H1 (cell line): ENCODE measurements at regions not wholly inside any gene's neighbourhood (a gene's known extent, or its start where the extent isn't known, plus 50 kb on each side); places are given as distances from the start of the nearest gene placed in this dataset.

ENCODE experiments used
- CTCF ChIA-PET: fragments of 300-600 bp; sonication (Branson Sonifier 250); formaldehyde crosslinking; loops from one replicate; lab custom pipeline; 2021; ENCODE audit not compliant: partially characterized antibody; lab: Charles Lee
- POLR2A ChIA-PET: fragments of 300-600 bp; sonication (Branson Sonifier 250); formaldehyde crosslinking; loops from one replicate; lab custom pipeline; 2021; ENCODE audit warnings: inconsistent platforms; ENCODE audit not compliant: partially characterized antibody; lab: Charles Lee
- DNase-seq, 2 experiments: peaks; one replicate each; pipeline versions ENCODE4 v3.0.0 to v3.0.0-alpha.2; 2010 to 2022; ENCODE audit warnings: low spot score in 2 of 2, low read depth in 1 of 2, mixed read lengths in 1 of 2
- FAIRE-seq: peaks from 2 replicates; lab custom pipeline; 2011; peaks lifted over from hg19 to GRCh38; lab: Jason Lieb, UNC
- H2AFZ ChIP-seq: 2 replicates; pipeline ENCODE4 v1.8.1; 2012; ENCODE audit warnings: low read length, inconsistent platforms
- H2AK5ac ChIP-seq: 2 replicates; pipeline ENCODE4 v1.6.1; 2013; ENCODE audit warnings: low read depth, low read length
- H2BK120ac ChIP-seq: replicated peaks from 2 replicates; pipeline ENCODE3; 2013; ENCODE audit warnings: low read depth, low read length, inconsistent platforms
- H2BK12ac ChIP-seq: 2 replicates; pipeline ENCODE4 v1.6.1; 2013; ENCODE audit warnings: low read depth, low read length
- H2BK15ac ChIP-seq: 2 replicates; pipeline ENCODE4 v1.6.1; 2013; ENCODE audit warnings: low read length
- H2BK20ac ChIP-seq: 2 replicates; pipeline ENCODE4 v1.6.1; 2013; ENCODE audit warnings: low read length
- H2BK5ac ChIP-seq: 2 replicates; pipeline ENCODE4 v1.6.1; 2013; ENCODE audit warnings: low read depth, low read length
- H3K14ac ChIP-seq: 2 replicates; pipeline ENCODE4 v1.6.1; 2013; ENCODE audit warnings: inconsistent platforms; ENCODE audit not compliant: insufficient read length
- H3K18ac ChIP-seq: 2 replicates; pipeline ENCODE4 v1.6.1; 2013; ENCODE audit warnings: low read length; ENCODE audit errors: extremely low read depth
- H3K23ac ChIP-seq: 2 replicates; pipeline ENCODE4 v1.6.1; 2013; ENCODE audit warnings: inconsistent platforms; ENCODE audit not compliant: insufficient read length
- H3K23me2 ChIP-seq: 2 replicates; pipeline ENCODE4 v1.6.1; 2013; ENCODE audit warnings: low read depth, low read length
- H3K27ac ChIP-seq: 2 replicates; pipeline ENCODE4 v1.6.1; 2011; ENCODE audit warnings: low read depth, low read length, inconsistent platforms
- H3K27me3 ChIP-seq, 4 experiments: replicated peaks in 1 of 4; 1 replicate in 1 of 4; 2 replicates in 3 of 4; pipeline versions ENCODE4 v1.6.1 to v1.8.1; 2011 to 2013; ENCODE audit warnings: low read length in 3 of 4, mild to moderate bottlenecking in 3 of 4, inconsistent platforms in 2 of 4, mixed read lengths in 2 of 4, moderate library complexity in 1 of 4; ENCODE audit not compliant: control insufficient read depth in 3 of 4, insufficient read depth in 3 of 4; ENCODE audit errors: extremely low read depth in 1 of 4
- H3K36me3 ChIP-seq, 4 experiments: 2 replicates each; pipeline versions ENCODE4 v1.6.1 to v1.8.1; 2011 to 2013; ENCODE audit warnings: mild to moderate bottlenecking in 4 of 4, low read length in 3 of 4, moderate library complexity in 2 of 4, control low read depth in 1 of 4, inconsistent platforms in 1 of 4; ENCODE audit not compliant: insufficient read depth in 4 of 4, control insufficient read depth in 2 of 4
- H3K4ac ChIP-seq: replicated peaks from 2 replicates; pipeline ENCODE3; 2013; ENCODE audit warnings: low read length, low read depth, mixed read lengths, inconsistent platforms; ENCODE audit not compliant: insufficient read length
- H3K4me1 ChIP-seq, 4 experiments: replicated peaks in 1 of 4; 1 replicate in 1 of 4; 2 replicates in 3 of 4; pipeline versions ENCODE4 v1.6.1 to v1.8.1; 2011 to 2013; ENCODE audit warnings: low read length in 3 of 4, inconsistent platforms in 2 of 4, mixed read lengths in 1 of 4; ENCODE audit not compliant: insufficient read depth in 4 of 4, control insufficient read depth in 3 of 4
- H3K4me2 ChIP-seq, 2 experiments: 2 replicates each; pipeline versions ENCODE4 v1.6.1 to v1.8.1; 2011 to 2013; ENCODE audit warnings: low read depth in 2 of 2, low read length in 2 of 2, control low read depth in 1 of 2, inconsistent platforms in 1 of 2, mild to moderate bottlenecking in 1 of 2; ENCODE audit not compliant: insufficient read depth in 1 of 2
- H3K4me3 ChIP-seq, 4 experiments: fragments of 200-600, 300-600 bp in 1 of 4; sonication (generic), shearing (Covaris generic), sonication (Bioruptor Twin) in 1 of 4; 2 replicates each; pipeline versions ENCODE4 v1.5.1 to v1.8.1; 2011 to 2016; ENCODE audit warnings: low read length in 4 of 4, low read depth in 3 of 4, control low read depth in 2 of 4, inconsistent platforms in 2 of 4, mild to moderate bottlenecking in 2 of 4, mixed read lengths in 1 of 4, moderate library complexity in 1 of 4; ENCODE audit not compliant: insufficient read depth in 2 of 4; ENCODE audit errors: extremely low read depth in 1 of 4
- H3K56ac ChIP-seq: replicated peaks from 2 replicates; pipeline ENCODE3; 2013; ENCODE audit warnings: low read depth, mild to moderate bottlenecking, mixed read lengths, low read length, inconsistent platforms; ENCODE audit not compliant: insufficient read length
- H3K79me1 ChIP-seq: 2 replicates; pipeline ENCODE4 v1.6.1; 2013; ENCODE audit warnings: low read depth, low read length, control low read depth
- H3K79me2 ChIP-seq, 2 experiments: 2 replicates each; pipeline versions ENCODE4 v1.6.1 to v1.8.1; 2012 to 2013; ENCODE audit warnings: low read length in 2 of 2, mild to moderate bottlenecking in 2 of 2, inconsistent platforms in 1 of 2; ENCODE audit not compliant: insufficient read depth in 2 of 2, control insufficient read depth in 1 of 2
- H3K9ac ChIP-seq, 4 experiments: replicated peaks in 1 of 4; 1 replicate in 1 of 4; 2 replicates in 3 of 4; pipeline versions ENCODE4 v1.6.1 to v1.8.1; 2011 to 2013; ENCODE audit warnings: low read depth in 3 of 4, low read length in 3 of 4, control low read depth in 2 of 4, mild to moderate bottlenecking in 2 of 4, moderate library complexity in 2 of 4, inconsistent platforms in 1 of 4; ENCODE audit errors: extremely low read depth in 1 of 4
- H3K9me3 ChIP-seq, 2 experiments: 2 replicates each; pipeline versions ENCODE4 v1.6.1 to v1.8.1; 2012 to 2013; ENCODE audit warnings: mild to moderate bottlenecking in 2 of 2, moderate library complexity in 2 of 2, control low read depth in 1 of 2, inconsistent platforms in 1 of 2, low read depth in 1 of 2, low read length in 1 of 2, mixed read lengths in 1 of 2; ENCODE audit not compliant: insufficient read depth in 2 of 2
- H4K20me1 ChIP-seq, 2 experiments: replicated peaks in 1 of 2; 2 replicates each; pipeline versions ENCODE3 to v1.8.1; 2011 to 2013; ENCODE audit warnings: inconsistent platforms in 2 of 2, low read length in 2 of 2, mild to moderate bottlenecking in 1 of 2; ENCODE audit not compliant: insufficient read depth in 2 of 2, control insufficient read depth in 1 of 2
- H4K5ac ChIP-seq: 2 replicates; pipeline ENCODE4 v1.6.1; 2013; ENCODE audit warnings: low read length, low read depth, mixed read lengths, inconsistent platforms; ENCODE audit not compliant: insufficient read length
- H4K8ac ChIP-seq: 2 replicates; pipeline ENCODE4 v1.8.0; 2013; ENCODE audit warnings: mild to moderate bottlenecking, moderate library complexity, low read length, inconsistent platforms; ENCODE audit not compliant: insufficient read depth; ENCODE audit errors: extremely low read depth
- H4K91ac ChIP-seq: replicated peaks from 2 replicates; pipeline ENCODE3; 2013; ENCODE audit warnings: low read length, mixed read lengths, inconsistent platforms; ENCODE audit not compliant: insufficient read length
- CBX5 ChIP-seq: fragments of 300-800, 300-1000 bp; sonication (generic); IDR thresholded peaks from 2 replicates; pipeline ENCODE4 v1.7.1; 2016; ENCODE audit warnings: antibody characterized with exemption, low read length, low read depth
- JUN ChIP-seq: IDR thresholded peaks from 2 replicates; pipeline ENCODE4 v1.6.1; 2011; ENCODE audit warnings: low read depth, mild to moderate bottlenecking, improper control_type of control experiment, low read length
- KDM4A ChIP-seq: IDR thresholded peaks from one replicate; pipeline ENCODE4 v1.7.1; 2012; ENCODE audit warnings: low read depth, mild to moderate bottlenecking, moderate library complexity, low read length, inconsistent platforms; ENCODE audit not compliant: severe bottlenecking
- SP4 ChIP-seq: IDR thresholded peaks from 2 replicates; pipeline ENCODE4 v1.6.1; 2012; ENCODE audit warnings: low read length, inconsistent platforms
- TBP ChIP-seq: IDR thresholded peaks from 2 replicates; pipeline ENCODE4 v1.6.1; 2011; ENCODE audit warnings: low read depth, low read length, improper control_type of control experiment
- WGBS, 2 experiments: shearing (Covaris generic) in 1 of 2; methylation state at CpG; one replicate each; pipeline versions ENCODE4 v1.1.6 to v1.1.7; 2013 to 2015; ENCODE audit warnings: low lambda C conversion rate in 2 of 2, mixed read lengths in 2 of 2, inconsistent platforms in 1 of 2, low coverage in 1 of 2, missing lambda C conversion rate in 1 of 2; ENCODE audit not compliant: insufficient replicate concordance in 2 of 2, insufficient coverage in 1 of 2, insufficient read length in 1 of 2; ENCODE audit errors: extremely low coverage in 1 of 2, missing lambda C conversion rate in 1 of 2; 5-methylcytosine and 5-hydroxymethylcytosine counted together

DNA sequence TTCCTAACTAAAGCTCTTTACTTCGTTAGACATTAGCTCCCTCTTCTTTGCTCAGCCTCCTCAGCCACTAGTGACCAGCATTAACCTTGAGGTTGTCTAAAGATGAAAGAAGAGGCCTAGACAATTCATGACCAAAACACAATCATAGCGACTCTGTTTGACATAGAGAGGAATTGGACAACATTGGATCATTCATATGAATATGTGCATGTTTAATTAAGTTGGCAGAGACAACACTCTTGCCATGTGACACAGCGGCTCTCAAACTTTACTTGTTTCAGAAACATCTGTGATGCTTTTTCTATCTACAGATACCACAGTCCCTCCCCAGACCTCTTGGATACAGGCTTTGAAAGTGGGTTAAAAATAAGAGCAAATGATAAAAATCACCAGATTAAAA is 81.7 kb downstream of the LINC00237 start:
- no peak overlapping the region for H3K9ac ChIP-seq
- no peak overlapping the region for H2BK120ac ChIP-seq
- H4K91ac ChIP-seq = no peak overlapping the region
- ChIA-PET CTCF (interaction anchor here (1.3 to 1.8 kb wide), 2 partner anchors 34 to 136 kb away, joined by 3 to 5 read pairs; no protein-coding TSS in a partner anchor), POLR2A (no interaction called here)
- no peak overlapping the region for H3K4me2 ChIP-seq
- no peak for TF ChIP-seq TBP
- no peak for TF ChIP-seq JUN
- no peak for TF ChIP-seq KDM4A
- no peak for TF ChIP-seq SP4
- TF ChIP-seq CBX5 = no peak
- H4K20me1 ChIP-seq = no peaks in the 10 kb centered on the region
- no peak overlapping the region for H3K4me3 ChIP-seq
- H2BK15ac ChIP-seq = no peak overlapping the region
- no peaks in the 10 kb centered on the region for H3K9me3 ChIP-seq
- H4K5ac ChIP-seq = no peak overlapping the region
- H3K23me2 ChIP-seq = no peaks in the 10 kb centered on the region; the same call in 1 of the 2 replicates
- no peak overlapping the region for H2BK5ac ChIP-seq
- H3K23ac ChIP-seq = no peak overlapping the region
- no peak overlapping the region for H2BK20ac ChIP-seq
- 92% methylated on average over 3 of the region's 3 CpGs; no CpG with 5 or more reads in 1 of the 2 experiments for WGBS, 2 experiments
- no peak overlapping the region for H3K4ac ChIP-seq
- H3K14ac ChIP-seq = no peak overlapping the region
- no peaks in the 10 kb centered on the region for H3K79me2 ChIP-seq
- DNase-seq (no peak), FAIRE-seq (no peak)
- H3K36me3 ChIP-seq = no peaks in the 10 kb centered on the region
- no peak overlapping the region for H2BK12ac ChIP-seq
- peaks cover 0 to 7% (median 2%) of the 10 kb centered on the region in 4 experiments; a peak in 2 of 7 replicates for H3K4me1 ChIP-seq
- no peaks in the 10 kb centered on the region for H3K27me3 ChIP-seq
- no peak overlapping the region for H3K18ac ChIP-seq
- H4K8ac ChIP-seq = no peak overlapping the region
- H2AK5ac ChIP-seq = no peak overlapping the region
- no peak overlapping the region for H2AFZ ChIP-seq
- no peak overlapping the region for H3K56ac ChIP-seq
- H3K27ac ChIP-seq = no peak overlapping the region
- no peaks in the 10 kb centered on the region for H3K79me1 ChIP-seq
